DMS114 treated with DMSO at 0.1 percent for 48 hours (cell line): ENCODE measurements at regions not wholly inside any gene's neighbourhood (a gene's known extent, or its start where the extent isn't known, plus 50 kb on each side); places are given as distances from the start of the nearest gene placed in this dataset.

ENCODE experiments used
- DNase-seq: peaks from one replicate; lab custom pipeline; 2025; ENCODE audit not compliant: unreplicated experiment; lab: John Stamatoyannopoulos, UW

GRCh38 chr14:71648725-71649124 is 283.5 kb upstream of the RGS6 start:
- DNase-seq: no peak

GRCh38 chr14:71650187-71650755 is 282.0 kb upstream of the RGS6 start:
- no peak for DNase-seq

DNA sequence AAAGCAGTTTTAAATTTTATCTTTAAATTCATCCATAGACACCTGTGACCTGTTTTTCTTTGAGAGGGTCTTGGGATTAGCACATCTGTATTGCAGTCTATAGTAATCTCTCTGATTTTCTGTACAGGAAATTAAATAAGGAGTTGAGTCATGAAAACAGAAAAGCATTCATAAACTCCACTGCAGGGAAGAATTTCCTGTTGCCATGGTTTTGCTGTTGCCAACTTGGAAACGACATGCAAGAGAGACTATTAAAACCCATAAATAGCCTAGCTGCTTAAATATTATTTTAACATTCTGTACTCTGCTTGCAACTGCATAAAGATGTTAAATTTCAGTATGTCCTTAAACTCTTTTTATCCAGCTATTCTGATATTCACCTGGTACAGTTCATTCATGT is 281.0 kb upstream of the RGS6 start:
- DNase-seq: no peak

DNA sequence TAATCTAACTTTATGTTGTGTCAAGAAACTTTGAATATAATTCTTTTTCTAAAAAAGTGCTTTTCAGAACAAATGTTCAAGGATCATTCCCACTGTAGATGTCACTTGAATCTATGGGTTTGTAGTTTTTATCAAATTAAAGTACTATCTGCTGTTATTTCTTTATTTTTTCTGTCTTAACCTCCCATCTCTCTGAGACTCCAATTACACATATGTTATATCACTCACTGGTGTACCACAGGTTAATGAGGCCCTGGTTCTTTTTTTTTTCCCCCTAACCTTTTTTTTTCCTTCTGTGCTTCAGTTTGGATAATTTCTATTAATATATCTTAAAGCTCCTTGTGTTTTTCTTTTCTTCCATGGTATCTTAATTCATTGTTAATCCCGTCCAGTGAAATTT is 279.9 kb upstream of the RGS6 start:
- no peak for DNase-seq

GRCh38 chr14:71654810-71655209 is 277.4 kb upstream of the RGS6 start:
- DNase-seq: no peak

DNA sequence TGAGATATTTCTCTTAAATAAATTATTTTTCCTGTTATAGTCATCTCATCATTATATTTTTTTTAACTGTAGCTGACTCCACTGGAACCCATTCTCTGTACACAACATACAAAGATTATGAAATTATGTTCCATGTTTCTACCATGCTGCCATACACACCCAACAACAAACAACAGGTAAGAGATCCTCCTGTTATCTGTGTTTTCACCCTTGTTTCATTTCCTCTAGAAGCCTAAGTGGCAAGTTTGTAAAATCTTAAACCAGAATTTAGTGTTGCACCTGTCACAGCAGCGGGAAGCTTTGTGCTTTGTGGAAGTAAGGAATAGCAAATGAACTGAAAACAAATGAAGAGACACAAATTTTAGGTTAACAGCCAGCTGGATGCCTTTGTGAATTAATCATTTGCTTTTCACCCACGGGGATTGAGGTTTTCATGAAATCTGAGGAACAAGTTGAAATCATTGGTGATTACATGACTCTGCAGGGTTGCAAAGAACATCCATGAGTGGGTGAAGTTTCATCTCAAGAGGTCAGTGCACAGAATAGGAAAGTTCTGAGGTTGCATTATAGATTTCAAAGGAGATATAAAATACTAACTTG is 273.9 kb upstream of the RGS6 start:
- DNase-seq: no peak

DNA sequence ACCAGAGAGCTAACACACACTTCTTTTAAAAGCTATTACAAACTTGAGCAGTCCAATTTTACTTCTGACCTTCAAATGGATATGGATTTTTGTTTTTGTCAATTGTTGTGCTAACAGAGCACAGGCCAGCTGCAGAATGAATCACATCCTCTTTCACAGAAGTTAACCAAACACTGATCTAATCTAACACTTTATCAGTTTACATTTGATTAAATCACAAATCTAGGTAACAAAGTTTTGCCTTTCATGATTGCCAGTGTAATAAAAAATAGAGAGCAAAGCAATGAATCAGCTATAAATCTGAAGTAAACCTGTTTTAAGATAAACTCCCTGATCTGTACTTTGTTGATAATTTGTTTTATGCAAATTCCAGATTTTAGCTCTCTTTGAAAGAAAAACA is 273.1 kb upstream of the RGS6 start:
- no peak for DNase-seq

GRCh38 chr14:71661441-71661840 is 270.8 kb upstream of the RGS6 start:
- DNase-seq: no peak

- no peak for DNase-seq
Measured at GRCh38 chr14:71662291-71662790, 269.9 kb upstream of the RGS6 start.

GRCh38 chr14:71665157-71665556 is 267.1 kb upstream of the RGS6 start:
- no peak for DNase-seq

DNA sequence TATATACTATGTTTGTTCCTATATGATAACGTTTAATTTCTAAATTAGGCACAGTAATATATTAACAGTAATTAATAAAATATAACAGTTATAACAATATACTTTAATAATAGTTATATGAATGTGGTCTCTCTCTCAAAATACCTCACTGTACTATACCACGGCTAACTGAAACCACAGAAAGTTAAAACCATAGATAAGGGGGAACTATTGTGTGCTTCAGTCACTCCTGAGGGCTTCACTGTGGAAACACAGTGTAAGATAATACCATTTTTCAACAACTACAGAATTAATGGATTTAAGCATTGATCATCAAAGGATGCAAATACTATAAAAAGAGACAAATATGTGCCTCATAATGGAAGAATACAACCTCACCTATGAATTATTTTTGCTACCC is 266.4 kb upstream of the RGS6 start:
- no peak for DNase-seq

- no peak for DNase-seq
Measured at GRCh38 chr14:71666571-71667145, 265.6 kb upstream of the RGS6 start.

GRCh38 chr14:71668186-71668912 is 263.9 kb upstream of the RGS6 start:
- DNase-seq: no peak

DNA sequence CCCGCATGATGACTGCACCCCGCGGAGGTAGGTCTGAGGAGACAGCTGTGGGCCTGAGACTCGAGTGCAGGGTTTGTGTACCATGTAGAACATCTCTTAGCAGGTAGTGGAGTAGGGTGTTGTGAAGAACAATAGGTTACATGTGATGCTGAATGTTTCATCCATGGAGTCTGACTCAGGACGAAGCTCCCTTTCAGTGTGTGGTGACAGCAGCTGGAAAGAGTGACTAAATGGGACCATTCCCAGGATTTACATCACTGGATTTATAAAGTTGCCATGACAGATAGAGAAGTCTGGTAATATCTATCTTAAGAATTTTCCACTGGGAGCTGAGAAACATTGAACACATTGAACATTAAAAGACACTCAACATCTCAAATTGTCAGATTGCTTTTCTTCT is 259.6 kb upstream of the RGS6 start:
- DNase-seq: no peak

DNA sequence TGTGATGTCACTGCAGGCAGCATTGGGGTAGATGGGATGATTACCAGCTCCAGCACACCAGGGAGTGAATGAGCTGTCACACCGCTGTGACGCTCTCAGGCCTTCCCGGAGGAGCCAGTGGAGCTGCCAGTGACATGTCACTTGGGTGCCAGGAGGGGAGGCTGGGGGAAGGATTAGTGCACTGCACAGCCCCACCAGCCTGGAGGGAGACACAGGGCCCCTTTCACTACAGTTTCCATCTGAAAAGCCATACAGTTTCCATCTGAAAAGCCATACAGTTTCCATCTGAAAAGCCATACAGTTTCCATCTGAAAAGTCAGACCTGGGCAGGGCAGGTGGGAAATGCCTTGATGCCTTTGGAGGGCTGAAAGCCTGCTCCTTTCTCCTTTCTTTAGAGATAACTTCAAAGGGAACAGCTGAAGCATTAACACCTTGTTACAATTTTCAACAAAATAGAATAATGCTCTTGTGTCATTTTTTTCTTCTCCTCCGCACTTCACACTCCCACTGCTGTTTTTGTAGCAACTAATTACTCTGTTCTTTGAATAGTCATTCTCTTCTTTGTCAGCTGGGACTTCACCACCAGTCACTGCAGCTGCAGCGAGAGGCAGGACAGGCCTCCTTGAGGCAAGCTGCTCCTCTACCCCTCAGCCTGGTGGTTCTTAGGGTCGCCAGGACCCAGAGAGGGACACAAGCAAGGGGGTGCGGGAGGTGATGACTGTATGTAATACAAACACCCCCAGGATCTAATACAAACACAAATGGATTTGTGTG is 256.9 kb upstream of the RGS6 start:
- DNase-seq: no peak

- no peak for DNase-seq
Measured at GRCh38 chr14:71675900-71676287, 256.3 kb upstream of the RGS6 start.

GRCh38 chr14:71680736-71681387 is 251.4 kb upstream of the RGS6 start:
- no peak for DNase-seq

GRCh38 chr14:71682337-71682736 is 249.9 kb upstream of the RGS6 start:
- DNase-seq: no peak

GRCh38 chr14:71684323-71684722 is 247.9 kb upstream of the RGS6 start:
- no peak for DNase-seq

- DNase-seq: no peak
Measured at GRCh38 chr14:71686677-71687076, 245.6 kb upstream of the RGS6 start.
